Esophagus squamous epithelium (tissue), 4 donors: ENCODE measurements at regions not wholly inside any gene's neighbourhood (a gene's known extent, or its start where the extent isn't known, plus 50 kb on each side); places are given as distances from the start of the nearest gene placed in this dataset.

Source experiments
- CTCF ChIP-seq, 6 experiments: fragments of 450-650 bp in 4 of 6; fragments of 200-600 bp in 2 of 6; sonication (generic) in 2 of 6; IDR thresholded peaks; one replicate each; pipeline ENCODE4 v1.5.1; 2016 to 2019; ENCODE audit warnings: antibody characterized with exemption in 6 of 6, mild to moderate bottlenecking in 4 of 6, moderate library complexity in 4 of 6
- POLR2A ChIP-seq, 4 donors: fragments of 450-650 bp; IDR thresholded peaks; one replicate each; pipeline ENCODE4 v1.6.1; 2017; ENCODE audit warnings: antibody characterized with exemption in 4 of 4, mild to moderate bottlenecking in 4 of 4, moderate library complexity in 3 of 4

GRCh38 chr17:71553381-71553780 lies 567.4 kb upstream of the SOX9 start:
- TF ChIP-seq CTCF (IDR thresholded peaks at IDR 0.05): no peak
- no peak for TF ChIP-seq POLR2A (IDR thresholded peaks at IDR 0.05)
